Thoracic aorta (tissue), 2 donors: ENCODE measurements at regions not wholly inside any gene's neighbourhood (a gene's known extent, or its start where the extent isn't known, plus 50 kb on each side); places are given as distances from the start of the nearest gene placed in this dataset.

Source experiments
- ATAC-seq: fragments of 150-250 bp; one replicate; pipeline ENCODE4 v1.8.0; 2017; ENCODE audit warnings: low read depth; ENCODE audit not compliant: insufficient number of reproducible peaks, low FRiP score
- DNase-seq: peaks from one replicate; pipeline ENCODE4 v3.0.0-alpha.2; 2020; ENCODE audit warnings: low spot score
- H3K27ac ChIP-seq, 2 donors: fragments of 200-600 bp; sonication (generic); 1 replicate in 1 of 2; 2 replicates in 1 of 2; pipeline ENCODE4 v1.5.1; 2016; ENCODE audit warnings: mild to moderate bottlenecking in 2 of 2, moderate library complexity in 2 of 2
- H3K27me3 ChIP-seq: fragments of 200-600 bp; sonication (generic); replicated peaks from 2 replicates; pipeline ENCODE4 v1.6.0; 2016; ENCODE audit warnings: mild to moderate bottlenecking; ENCODE audit not compliant: insufficient read depth
- H3K36me3 ChIP-seq: fragments of 200-600 bp; sonication (generic); one replicate; pipeline ENCODE4 v1.5.1; 2016
- H3K4me1 ChIP-seq, 2 donors: fragments of 200-600 bp; sonication (generic); 1 replicate in 1 of 2; 2 replicates in 1 of 2; pipeline versions ENCODE4 v1.5.1 to v1.6.0; 2016; ENCODE audit warnings: low read depth in 2 of 2, mild to moderate bottlenecking in 1 of 2; ENCODE audit not compliant: control insufficient read depth in 1 of 2
- H3K4me3 ChIP-seq: fragments of 200-600 bp; sonication (generic); 2 replicates; pipeline ENCODE4 v1.5.1; 2016; ENCODE audit warnings: mild to moderate bottlenecking
- H3K9me3 ChIP-seq: fragments of 200-600 bp; sonication (generic); 2 replicates; pipeline ENCODE4 v1.5.1; 2016
- CTCF ChIP-seq: fragments of 200-600 bp; sonication (generic); IDR thresholded peaks from one replicate; pipeline ENCODE4 v1.5.1; 2019; ENCODE audit warnings: antibody characterized with exemption

GRCh38 chr2:9764153-9764778 is 79.0 kb upstream of the TAF1B start:
- TF ChIP-seq CTCF = no peak
- H3K36me3 ChIP-seq = no peaks in the 10 kb centered on the region
- DNase-seq (no peak), ATAC-seq (no peak)
- no peaks in the 10 kb centered on the region for H3K4me1 ChIP-seq
- H3K4me3 ChIP-seq = no peak overlapping the region
- no peak overlapping the region for H3K27ac ChIP-seq
- no peaks in the 10 kb centered on the region for H3K27me3 ChIP-seq
- H3K9me3 ChIP-seq = no peaks in the 10 kb centered on the region

- ATAC-seq (no peak), DNase-seq (no peak)
- Histone ChIP-seq H3K4me3 (no peak overlapping the region), H3K27me3 (no peaks in the 10 kb centered on the region), H3K9me3 (no peaks in the 10 kb centered on the region), H3K4me1 (peaks cover 0 to 5% of the 10 kb centered on the region in 2 donors), H3K27ac (no peak overlapping the region), H3K36me3 (no peaks in the 10 kb centered on the region)
- no peak for TF ChIP-seq CTCF
These were observed 77.4 kb upstream of the TAF1B start for GRCh38 chr2:9765611-9766531.

GRCh38 chr2:9767656-9768281 is 75.5 kb upstream of the TAF1B start:
- ATAC-seq (no peak), DNase-seq (no peak)
- H3K27me3 ChIP-seq = no peaks in the 10 kb centered on the region
- H3K9me3 ChIP-seq = no peaks in the 10 kb centered on the region
- peaks cover 0 to 14% of the 10 kb centered on the region in 2 donors for H3K4me1 ChIP-seq
- no peaks in the 10 kb centered on the region for H3K36me3 ChIP-seq
- TF ChIP-seq CTCF = no peak
- no peak overlapping the region for H3K27ac ChIP-seq
- no peak overlapping the region for H3K4me3 ChIP-seq

- Histone ChIP-seq H3K4me1 (peaks cover 0 to 14% of the 10 kb centered on the region in 2 donors), H3K36me3 (no peaks in the 10 kb centered on the region), H3K27me3 (no peaks in the 10 kb centered on the region), H3K4me3 (no peak overlapping the region), H3K9me3 (no peaks in the 10 kb centered on the region), H3K27ac (no peak overlapping the region)
- ATAC-seq (no peak), DNase-seq (no peak)
- no peak for TF ChIP-seq CTCF
These were observed 74.9 kb upstream of the TAF1B start for GRCh38 chr2:9768388-9768787.
